ENCODE measurements at regions not wholly inside any gene's neighbourhood (a gene's known extent, or its start where the extent isn't known, plus 50 kb on each side); places are given as distances from the start of the nearest gene placed in this dataset.

DNA sequence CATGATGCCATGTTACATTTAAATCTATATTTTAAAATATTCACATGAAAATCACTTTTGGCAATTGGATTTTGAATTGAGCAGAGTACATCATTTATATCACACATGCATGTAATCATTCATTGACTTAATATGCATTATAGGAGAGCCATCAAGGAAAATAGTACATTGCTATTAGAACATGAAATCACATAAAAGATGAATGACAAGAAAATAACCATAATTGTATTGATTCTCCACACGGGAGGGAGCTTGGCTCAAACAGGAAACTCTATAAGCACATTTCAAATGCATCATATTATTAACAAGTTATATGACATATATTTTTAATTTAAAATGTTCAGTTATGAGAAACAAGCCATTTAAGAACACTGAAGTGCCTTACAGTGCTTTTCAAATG, 208.6 kb upstream of the PRR20A start:
- no peak for DNase-seq
- intact Hi-C loops (cut with DNase I): no loop called here
- H3K36me3 ChIP-seq: no peaks in the 10 kb centered on the region
- no peaks in the 10 kb centered on the region for H3K27me3 ChIP-seq
- no peak overlapping the region for H3K27ac ChIP-seq
- H3K9me3 ChIP-seq: no peaks in the 10 kb centered on the region
- WGBS, 2 donors: 74 to 91% methylated on average over 1 of the region's 1 CpG
- H3K4me1 ChIP-seq: no peaks in the 10 kb centered on the region
- no peak for TF ChIP-seq POLR2A (IDR thresholded peaks at IDR 0.05)
- TF ChIP-seq, protein P1, sequence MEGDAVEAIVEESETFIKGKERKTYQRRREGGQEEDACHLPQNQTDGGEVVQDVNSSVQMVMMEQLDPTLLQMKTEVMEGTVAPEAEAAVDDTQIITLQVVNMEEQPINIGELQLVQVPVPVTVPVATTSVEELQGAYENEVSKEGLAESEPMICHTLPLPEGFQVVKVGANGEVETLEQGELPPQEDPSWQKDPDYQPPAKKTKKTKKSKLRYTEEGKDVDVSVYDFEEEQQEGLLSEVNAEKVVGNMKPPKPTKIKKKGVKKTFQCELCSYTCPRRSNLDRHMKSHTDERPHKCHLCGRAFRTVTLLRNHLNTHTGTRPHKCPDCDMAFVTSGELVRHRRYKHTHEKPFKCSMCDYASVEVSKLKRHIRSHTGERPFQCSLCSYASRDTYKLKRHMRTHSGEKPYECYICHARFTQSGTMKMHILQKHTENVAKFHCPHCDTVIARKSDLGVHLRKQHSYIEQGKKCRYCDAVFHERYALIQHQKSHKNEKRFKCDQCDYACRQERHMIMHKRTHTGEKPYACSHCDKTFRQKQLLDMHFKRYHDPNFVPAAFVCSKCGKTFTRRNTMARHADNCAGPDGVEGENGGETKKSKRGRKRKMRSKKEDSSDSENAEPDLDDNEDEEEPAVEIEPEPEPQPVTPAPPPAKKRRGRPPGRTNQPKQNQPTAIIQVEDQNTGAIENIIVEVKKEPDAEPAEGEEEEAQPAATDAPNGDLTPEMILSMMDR (IDR thresholded peaks at IDR 0.05): no peak
- no peak overlapping the region for H3K4me3 ChIP-seq (replicated peaks in 1 of 3)

- Histone ChIP-seq H3K27me3 (no peaks in the 10 kb centered on the region), H3K36me3 (no peaks in the 10 kb centered on the region), H3K4me1 (no peaks in the 10 kb centered on the region), H3K9me3 (no peaks in the 10 kb centered on the region), H3K4me3 (replicated peaks in 1 of 3) (no peak overlapping the region), H3K27ac (no peak overlapping the region)
- TF ChIP-seq, protein P1 (IDR thresholded peaks at IDR 0.05): no peak
- TF ChIP-seq POLR2A (IDR thresholded peaks at IDR 0.05): no peak
- DNase-seq: no peak
- intact Hi-C loops (cut with DNase I): no loop called here
Observed at GRCh38 chr13:56953965-56954364, 186.8 kb upstream of the PRR20A start.

- H3K27ac ChIP-seq: no peak overlapping the region
- no peaks in the 10 kb centered on the region for H3K36me3 ChIP-seq
- no peaks in the 10 kb centered on the region for H3K4me1 ChIP-seq
- WGBS, 2 donors: 79 to 90% methylated on average over 1 of the region's 1 CpG
- TF ChIP-seq POLR2A (IDR thresholded peaks at IDR 0.05): no peak
- TF ChIP-seq, protein P1 (IDR thresholded peaks at IDR 0.05): no peak
- H3K27me3 ChIP-seq: no peaks in the 10 kb centered on the region
- no peak for DNase-seq
- intact Hi-C loops (cut with DNase I): no loop called here
- H3K4me3 ChIP-seq (replicated peaks in 1 of 3): no peak overlapping the region
- no peaks in the 10 kb centered on the region for H3K9me3 ChIP-seq
Observed at GRCh38 chr13:56975647-56976046, 165.1 kb upstream of the PRR20A start.

DNA sequence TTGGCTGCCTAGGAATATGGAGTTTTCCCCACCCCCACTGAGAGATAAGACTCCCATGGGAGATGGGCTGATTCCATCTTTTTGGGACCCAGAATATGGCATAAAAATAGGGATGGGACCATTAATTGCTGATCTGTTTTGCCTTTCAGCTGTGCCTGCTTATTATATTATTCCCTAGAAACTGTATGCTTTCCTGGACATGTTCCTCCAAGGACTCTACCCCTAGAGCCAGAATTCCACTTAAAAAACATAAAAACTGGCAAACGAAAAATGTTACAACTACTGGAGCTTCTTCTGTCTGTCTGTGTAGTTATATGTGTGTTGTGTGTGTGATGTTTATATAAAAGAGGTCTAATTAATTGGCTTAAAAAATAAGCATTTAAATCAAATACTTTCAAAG, 159.9 kb upstream of the PRR20A start:
- WGBS, 2 donors: 45 to 52% methylated on average over 1 of the region's 1 CpG
- DNase-seq: no peak
- no peak overlapping the region for H3K27ac ChIP-seq
- H3K4me1 ChIP-seq: no peaks in the 10 kb centered on the region
- intact Hi-C loops (cut with DNase I): no loop called here
- no peaks in the 10 kb centered on the region for H3K36me3 ChIP-seq
- no peaks in the 10 kb centered on the region for H3K27me3 ChIP-seq
- no peaks in the 10 kb centered on the region for H3K9me3 ChIP-seq
- TF ChIP-seq, protein P1 (IDR thresholded peaks at IDR 0.05): no peak
- no peak for TF ChIP-seq POLR2A (IDR thresholded peaks at IDR 0.05)
- no peak overlapping the region for H3K4me3 ChIP-seq (replicated peaks in 1 of 3)

DNA sequence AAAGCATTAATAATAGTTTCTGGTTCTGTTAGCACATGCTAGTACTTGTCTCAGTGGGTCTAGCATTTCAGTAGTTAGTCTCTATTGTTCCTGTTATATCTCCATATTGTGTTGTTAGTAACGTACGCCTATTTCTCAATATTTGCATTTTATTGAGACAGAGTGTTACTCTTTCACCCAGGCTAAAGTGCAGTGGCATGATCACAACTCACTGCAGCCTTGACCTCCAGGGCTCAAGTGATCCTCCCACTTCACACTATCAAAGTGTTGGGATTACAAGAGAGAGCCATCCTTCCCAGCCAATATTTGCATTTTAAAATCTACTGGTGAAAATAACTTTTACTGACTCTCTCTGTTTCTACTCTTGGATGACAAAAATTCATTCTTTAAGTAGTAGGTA, 154.6 kb upstream of the PRR20A start:
- intact Hi-C loops (cut with DNase I): no loop called here
- Histone ChIP-seq H3K27me3 (no peaks in the 10 kb centered on the region), H3K4me3 (replicated peaks in 1 of 3) (no peak overlapping the region), H3K36me3 (no peaks in the 10 kb centered on the region), H3K27ac (no peak overlapping the region), H3K4me1 (no peaks in the 10 kb centered on the region), H3K9me3 (no peaks in the 10 kb centered on the region)
- no peak for DNase-seq
- 88 to 99% methylated on average over 2 of the region's 2 CpGs for WGBS, 2 donors
- TF ChIP-seq POLR2A (IDR thresholded peaks at IDR 0.05): no peak
- TF ChIP-seq, protein P1 (IDR thresholded peaks at IDR 0.05): no peak

Measured in thyroid gland (tissue), 4 donors.